ENCODE measurements at regions not wholly inside any gene's neighbourhood (a gene's known extent, or its start where the extent isn't known, plus 50 kb on each side); places are given as distances from the start of the nearest gene placed in this dataset.

DNA sequence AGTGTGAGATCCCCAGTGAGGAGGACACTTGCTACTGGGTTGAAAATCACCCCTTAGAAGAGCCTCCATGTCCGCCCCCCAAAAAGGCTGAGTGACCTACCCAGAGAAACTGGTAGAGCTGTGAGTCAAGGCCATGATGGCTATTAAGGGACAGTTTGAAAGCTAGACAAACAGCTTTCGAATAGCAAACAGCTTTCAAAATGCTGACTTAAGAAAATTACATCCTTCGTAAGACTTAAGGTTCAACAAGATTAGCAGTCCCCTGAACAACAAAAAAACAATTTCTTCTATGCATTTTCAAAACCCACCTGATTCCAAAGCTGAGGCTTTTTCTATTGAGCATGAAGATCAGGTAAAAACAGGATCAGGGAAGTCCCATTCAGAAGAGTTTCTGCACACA is 269.7 kb upstream of the SOX2 start:
- TF ChIP-seq EGR1 (IDR thresholded peaks at IDR 0.05; ENCODE audit: low read depth in 2 of 2) (no peak), TAF1 (conservative IDR thresholded peaks at IDR 0.05) (no peak), FOXA1 (IDR thresholded peaks at IDR 0.05) (no peak), RAD21 (IDR thresholded peaks at IDR 0.05) (no peak)
- TF ChIP-seq, protein P1, sequence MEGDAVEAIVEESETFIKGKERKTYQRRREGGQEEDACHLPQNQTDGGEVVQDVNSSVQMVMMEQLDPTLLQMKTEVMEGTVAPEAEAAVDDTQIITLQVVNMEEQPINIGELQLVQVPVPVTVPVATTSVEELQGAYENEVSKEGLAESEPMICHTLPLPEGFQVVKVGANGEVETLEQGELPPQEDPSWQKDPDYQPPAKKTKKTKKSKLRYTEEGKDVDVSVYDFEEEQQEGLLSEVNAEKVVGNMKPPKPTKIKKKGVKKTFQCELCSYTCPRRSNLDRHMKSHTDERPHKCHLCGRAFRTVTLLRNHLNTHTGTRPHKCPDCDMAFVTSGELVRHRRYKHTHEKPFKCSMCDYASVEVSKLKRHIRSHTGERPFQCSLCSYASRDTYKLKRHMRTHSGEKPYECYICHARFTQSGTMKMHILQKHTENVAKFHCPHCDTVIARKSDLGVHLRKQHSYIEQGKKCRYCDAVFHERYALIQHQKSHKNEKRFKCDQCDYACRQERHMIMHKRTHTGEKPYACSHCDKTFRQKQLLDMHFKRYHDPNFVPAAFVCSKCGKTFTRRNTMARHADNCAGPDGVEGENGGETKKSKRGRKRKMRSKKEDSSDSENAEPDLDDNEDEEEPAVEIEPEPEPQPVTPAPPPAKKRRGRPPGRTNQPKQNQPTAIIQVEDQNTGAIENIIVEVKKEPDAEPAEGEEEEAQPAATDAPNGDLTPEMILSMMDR (IDR thresholded peaks at IDR 0.05; ENCODE audit: low read depth, low read length, missing input control): no peak
- TF ChIP-seq, protein P2, sequence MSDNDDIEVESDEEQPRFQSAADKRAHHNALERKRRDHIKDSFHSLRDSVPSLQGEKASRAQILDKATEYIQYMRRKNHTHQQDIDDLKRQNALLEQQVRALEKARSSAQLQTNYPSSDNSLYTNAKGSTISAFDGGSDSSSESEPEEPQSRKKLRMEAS (IDR thresholded peaks at IDR 0.05): no peak
